Activated CD4-positive, alpha-beta T cell treated with anti-CD3 and anti-CD28 coated beads, Interleukin-2, amount 10 ng/mL, durations not matched to agents 7 days and 5 days (primary cell): ENCODE measurements at regions not wholly inside any gene's neighbourhood (a gene's known extent, or its start where the extent isn't known, plus 50 kb on each side); places are given as distances from the start of the nearest gene placed in this dataset.

ENCODE experiments used
- CTCF ChIA-PET: fragments of 350-600 bp; sonication (Branson Sonifier 250); formaldehyde crosslinking; loops from one replicate; lab custom pipeline; 2021; ENCODE audit warnings: antibody characterized with exemption; lab: Charles Lee
- POLR2A ChIA-PET: fragments of 350-600 bp; sonication (Branson Sonifier 250); formaldehyde crosslinking; loops from one replicate; lab custom pipeline; 2021; ENCODE audit warnings: antibody characterized with exemption; lab: Charles Lee
- DNase-seq: peaks from one replicate; pipeline ENCODE4 v3.0.0-alpha.2; 2020
- H3K27ac Mint-ChIP-seq: one replicate; pipeline ENCODE4 v1.8.0; 2021; ENCODE audit warnings: mild to moderate bottlenecking, moderate library complexity, mixed read lengths
- H3K27me3 Mint-ChIP-seq: one replicate; pipeline ENCODE4 v1.8.0; 2021; ENCODE audit warnings: mixed read lengths
- H3K36me3 Mint-ChIP-seq: one replicate; pipeline ENCODE4 v1.8.0; 2021; ENCODE audit warnings: low read depth, mixed read lengths
- H3K4me1 Mint-ChIP-seq: one replicate; pipeline ENCODE4 v1.8.0; 2021; ENCODE audit warnings: mixed read lengths
- H3K4me3 Mint-ChIP-seq: one replicate; pipeline ENCODE4 v1.8.0; 2021; ENCODE audit warnings: mild to moderate bottlenecking, moderate library complexity, mixed read lengths
- H3K9me3 Mint-ChIP-seq: one replicate; pipeline ENCODE4 v1.8.0; 2021; ENCODE audit warnings: mixed read lengths

- no peak for DNase-seq
- Mint-ChIP-seq H3K27ac (no peak overlapping the region), H3K36me3 (no peaks in the 10 kb centered on the region), H3K4me3 (no peak overlapping the region), H3K27me3 (no peaks in the 10 kb centered on the region), H3K4me1 (peaks cover 19% of the 10 kb centered on the region), H3K9me3 (peaks cover 3% of the 10 kb centered on the region)
- ChIA-PET POLR2A (no interaction called here), CTCF (no interaction called here)
These were observed 564.7 kb downstream of the TNS1 start for GRCh38 chr2:217438136-217438535.

DNA sequence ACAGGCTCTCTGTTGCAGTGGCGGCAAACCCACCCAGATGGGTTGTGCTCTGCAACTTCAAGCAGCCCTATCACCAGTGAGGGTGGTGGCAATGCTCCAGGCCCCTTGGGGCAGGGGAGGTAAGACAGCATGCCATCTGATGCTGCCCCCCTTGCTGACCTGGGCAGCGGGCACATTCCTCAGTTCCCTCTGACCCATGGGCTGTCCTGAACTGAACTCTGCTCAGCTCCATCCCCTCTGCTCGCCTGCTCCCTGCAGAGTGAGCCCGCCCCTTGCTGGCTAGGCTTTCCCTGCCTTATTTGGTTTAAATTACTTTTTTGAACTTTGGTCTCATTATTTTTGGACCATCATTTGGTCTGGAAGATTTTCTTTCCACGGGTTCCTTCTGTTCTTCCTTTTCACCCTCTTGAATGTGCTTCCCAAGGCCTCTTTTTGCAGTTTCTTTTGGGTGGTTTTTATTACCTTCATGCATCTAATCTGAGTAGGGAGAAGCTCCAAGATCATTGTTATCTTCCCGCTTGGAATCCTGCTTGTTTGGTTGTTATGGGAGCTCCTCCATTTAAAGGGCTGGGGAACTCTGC, 565.4 kb downstream of the TNS1 start:
- POLR2A ChIA-PET = no interaction called here

DNA sequence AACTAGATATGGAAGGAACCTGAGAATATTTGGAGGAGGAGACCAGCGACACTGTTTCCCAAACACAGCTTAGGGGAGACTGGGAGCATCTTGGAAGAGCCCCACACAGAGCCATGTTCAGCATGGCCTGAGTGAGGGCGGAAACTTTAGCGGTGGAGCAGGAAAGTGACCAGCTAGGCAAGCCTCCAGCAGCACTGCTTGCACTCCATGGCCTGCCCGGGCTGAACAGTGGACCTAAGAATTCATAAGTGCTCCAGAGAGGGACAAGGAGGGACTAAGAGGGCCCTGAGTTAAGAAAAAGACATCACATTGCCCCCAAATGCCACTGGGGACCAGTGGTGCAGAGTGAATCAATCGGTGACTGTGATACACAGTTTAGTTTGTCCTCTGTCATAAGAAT, 566.4 kb downstream of the TNS1 start:
- DNase-seq = no peak
- Mint-ChIP-seq H3K27ac (no peak overlapping the region), H3K27me3 (no peaks in the 10 kb centered on the region), H3K4me3 (no peak overlapping the region), H3K36me3 (no peaks in the 10 kb centered on the region), H3K9me3 (no peaks in the 10 kb centered on the region), H3K4me1 (peaks cover 22% of the 10 kb centered on the region)
- ChIA-PET POLR2A (interaction anchor here (0.5 kb wide), 1 partner anchor 30 kb away, joined by 11 read pairs; no protein-coding TSS in a partner anchor), CTCF (interaction anchor here (0.6 to 1.0 kb wide), 2 partner anchors 9 to 93 kb away, joined by 3 to 4 read pairs; no protein-coding TSS in a partner anchor)

More for the DNA sequence above, 565.4 kb downstream of the TNS1 start:
- Mint-ChIP-seq H3K27ac (no peak overlapping the region), H3K4me3 (no peak overlapping the region), H3K36me3 (no peaks in the 10 kb centered on the region), H3K4me1 (peaks cover 19% of the 10 kb centered on the region), H3K9me3 (no peaks in the 10 kb centered on the region), H3K27me3 (no peaks in the 10 kb centered on the region)
- CTCF ChIA-PET = interaction anchor here (1.0 kb wide), 1 partner anchor 8 kb away, joined by 3 read pairs; no protein-coding TSS in a partner anchor
- DNase-seq = no peak

- H3K9me3 Mint-ChIP-seq = no peaks in the 10 kb centered on the region
- peak; percentile 20 for DNase-seq
- POLR2A ChIA-PET = no interaction called here
- H3K36me3 Mint-ChIP-seq = no peaks in the 10 kb centered on the region
- H3K27me3 Mint-ChIP-seq = no peaks in the 10 kb centered on the region
- no peak overlapping the region for H3K27ac Mint-ChIP-seq
- peaks cover 14% of the 10 kb centered on the region for H3K4me1 Mint-ChIP-seq
- CTCF ChIA-PET = no interaction called here
- no peak overlapping the region for H3K4me3 Mint-ChIP-seq
These were observed 568.4 kb downstream of the TNS1 start for GRCh38 chr2:217434180-217434975.

DNA sequence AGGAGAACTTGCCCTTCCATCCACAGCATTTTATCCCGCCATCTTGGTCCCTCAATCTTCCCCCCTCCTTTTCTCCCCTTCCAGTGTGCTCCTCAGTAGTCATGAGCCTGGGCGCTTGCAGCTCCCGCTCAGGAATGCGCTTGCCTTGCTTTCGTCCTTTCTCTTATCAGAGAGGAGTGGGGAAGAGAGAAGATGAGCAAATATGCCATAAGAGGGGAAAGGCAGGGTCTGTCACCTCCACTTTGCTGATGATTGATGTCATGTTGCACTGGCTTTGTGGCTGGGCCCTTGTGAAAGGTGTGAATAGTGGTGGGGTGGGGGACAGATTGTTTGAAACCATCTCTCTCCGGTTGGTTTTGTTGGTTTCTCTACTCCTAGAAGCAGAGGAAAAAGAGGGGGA, 569.3 kb downstream of the TNS1 start:
- H3K27ac Mint-ChIP-seq = no peak overlapping the region
- H3K9me3 Mint-ChIP-seq = no peaks in the 10 kb centered on the region
- POLR2A ChIA-PET = no interaction called here
- DNase-seq = no peak
- H3K36me3 Mint-ChIP-seq = no peaks in the 10 kb centered on the region
- CTCF ChIA-PET = no interaction called here
- H3K4me1 Mint-ChIP-seq = peaks cover 14% of the 10 kb centered on the region
- no peaks in the 10 kb centered on the region for H3K27me3 Mint-ChIP-seq
- H3K4me3 Mint-ChIP-seq = no peak overlapping the region

DNA sequence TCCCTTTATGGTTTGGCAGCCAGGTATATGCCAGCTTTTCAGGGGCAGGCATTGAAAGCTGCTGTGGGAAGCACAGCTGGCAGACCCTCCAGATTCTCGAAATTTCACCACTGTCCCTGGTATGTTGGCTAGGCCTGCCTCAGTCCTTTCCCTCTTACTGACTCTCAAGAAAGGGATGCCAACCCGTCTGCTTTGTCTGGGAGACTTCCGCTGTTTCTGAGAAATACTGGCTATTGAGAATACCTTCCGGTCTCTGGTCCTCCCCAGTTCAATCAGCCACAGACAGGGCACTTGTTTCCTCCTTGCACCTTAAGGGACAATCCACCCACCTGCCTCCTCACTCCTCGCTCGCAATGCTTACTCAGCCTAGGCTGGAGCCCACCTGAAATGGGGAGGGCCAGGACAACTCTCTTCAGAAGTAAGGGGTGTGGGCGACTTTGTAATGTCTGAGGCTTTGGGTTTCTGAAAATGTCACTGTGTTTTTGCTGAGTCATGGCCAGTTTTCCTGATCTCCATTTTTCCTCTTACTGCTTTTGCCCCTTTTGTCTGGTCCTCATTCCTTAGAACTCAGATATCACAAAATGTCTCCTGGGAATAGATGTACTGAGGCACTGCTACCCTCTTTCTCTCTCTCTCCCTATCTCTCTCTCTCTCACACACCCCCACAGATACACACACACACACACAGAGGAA, 571.1 kb downstream of the TNS1 start:
- no peak overlapping the region for H3K4me3 Mint-ChIP-seq
- no peak overlapping the region for H3K27ac Mint-ChIP-seq
- H3K4me1 Mint-ChIP-seq = peaks cover 14% of the 10 kb centered on the region
- no peaks in the 10 kb centered on the region for H3K36me3 Mint-ChIP-seq
- H3K27me3 Mint-ChIP-seq = no peaks in the 10 kb centered on the region
- no peaks in the 10 kb centered on the region for H3K9me3 Mint-ChIP-seq
- DNase-seq = no peak
- ChIA-PET POLR2A (no interaction called here), CTCF (no interaction called here)

DNA sequence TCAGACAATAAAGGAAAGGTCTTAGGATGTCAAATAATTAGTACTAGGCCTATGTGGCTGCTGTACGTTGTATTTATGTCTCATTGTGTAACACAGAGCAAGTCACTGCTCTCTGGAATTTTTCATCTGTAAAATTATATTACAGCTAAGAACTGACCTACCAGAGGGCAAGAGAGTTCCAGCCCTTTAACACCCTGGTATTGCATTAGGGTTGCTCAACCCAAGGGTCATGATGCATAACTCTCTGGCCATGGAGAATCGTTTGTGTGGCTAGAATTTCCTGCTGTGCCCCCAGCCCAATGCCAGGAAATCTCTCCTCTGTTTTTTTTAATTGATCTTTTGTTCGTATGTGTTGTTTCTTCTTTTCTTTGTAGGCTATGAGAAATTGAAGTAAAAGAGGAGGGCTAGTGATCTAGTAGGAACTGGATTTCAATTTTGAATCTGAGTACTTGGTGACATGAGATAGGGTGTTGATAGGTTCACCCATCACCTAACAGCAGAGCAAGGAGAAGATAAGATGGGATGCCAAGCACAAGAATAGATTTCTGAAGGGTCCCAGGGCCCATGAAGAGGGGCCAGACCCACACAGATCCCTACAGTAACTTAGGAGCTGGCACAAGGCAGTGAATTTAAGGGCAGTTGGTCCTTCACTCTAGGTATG, 571.2 kb upstream of the TNP1 start:
- ChIA-PET POLR2A (no interaction called here), CTCF (no interaction called here)
- H3K27ac Mint-ChIP-seq = no peak overlapping the region

GRCh38 chr2:217429981-217430500, 570.2 kb upstream of the TNP1 start:
- H3K4me1 Mint-ChIP-seq = peaks cover 14% of the 10 kb centered on the region
- no peaks in the 10 kb centered on the region for H3K27me3 Mint-ChIP-seq
- H3K36me3 Mint-ChIP-seq = no peaks in the 10 kb centered on the region
- H3K4me3 Mint-ChIP-seq = no peak overlapping the region
- DNase-seq = no peak
- CTCF ChIA-PET = no interaction called here
- no peaks in the 10 kb centered on the region for H3K9me3 Mint-ChIP-seq
- no peak overlapping the region for H3K27ac Mint-ChIP-seq
- POLR2A ChIA-PET = no interaction called here

More for the DNA sequence above, 571.2 kb upstream of the TNP1 start:
- H3K27me3 Mint-ChIP-seq = no peaks in the 10 kb centered on the region
- no peaks in the 10 kb centered on the region for H3K9me3 Mint-ChIP-seq
- no peaks in the 10 kb centered on the region for H3K36me3 Mint-ChIP-seq
- no peak for DNase-seq
- no peak overlapping the region for H3K4me3 Mint-ChIP-seq
- peaks cover 14% of the 10 kb centered on the region for H3K4me1 Mint-ChIP-seq

DNA sequence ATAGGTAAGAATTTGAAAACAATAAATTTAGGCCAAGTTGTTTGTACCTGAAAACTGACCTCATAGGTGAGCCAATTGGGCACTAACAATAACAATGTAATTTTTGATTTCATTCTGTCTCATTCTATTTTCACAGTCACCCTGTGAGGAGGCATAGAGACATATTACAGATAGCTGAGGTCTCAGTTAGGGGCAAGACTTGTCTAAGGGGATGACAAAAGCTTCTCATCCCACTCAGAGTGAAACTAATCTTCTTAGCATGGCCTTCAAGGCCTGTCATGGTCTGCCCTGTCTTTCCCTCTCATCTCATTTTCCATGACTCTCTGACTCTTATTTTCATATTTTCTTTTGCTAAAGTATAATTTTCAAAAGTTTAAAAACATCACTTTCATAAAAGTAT, 562.0 kb upstream of the TNP1 start:
- Mint-ChIP-seq H3K4me1 (no peaks in the 10 kb centered on the region), H3K4me3 (no peak overlapping the region), H3K27me3 (no peaks in the 10 kb centered on the region), H3K27ac (no peak overlapping the region), H3K36me3 (peaks cover 2% of the 10 kb centered on the region), H3K9me3 (no peaks in the 10 kb centered on the region)
- CTCF ChIA-PET = no interaction called here
- POLR2A ChIA-PET = no interaction called here
- DNase-seq = no peak

GRCh38 chr2:217420854-217421253, 561.0 kb upstream of the TNP1 start:
- CTCF ChIA-PET = interaction anchor here (1.2 kb wide), 1 partner anchor 86 kb away, joined by 3 read pairs; no protein-coding TSS in a partner anchor

DNA sequence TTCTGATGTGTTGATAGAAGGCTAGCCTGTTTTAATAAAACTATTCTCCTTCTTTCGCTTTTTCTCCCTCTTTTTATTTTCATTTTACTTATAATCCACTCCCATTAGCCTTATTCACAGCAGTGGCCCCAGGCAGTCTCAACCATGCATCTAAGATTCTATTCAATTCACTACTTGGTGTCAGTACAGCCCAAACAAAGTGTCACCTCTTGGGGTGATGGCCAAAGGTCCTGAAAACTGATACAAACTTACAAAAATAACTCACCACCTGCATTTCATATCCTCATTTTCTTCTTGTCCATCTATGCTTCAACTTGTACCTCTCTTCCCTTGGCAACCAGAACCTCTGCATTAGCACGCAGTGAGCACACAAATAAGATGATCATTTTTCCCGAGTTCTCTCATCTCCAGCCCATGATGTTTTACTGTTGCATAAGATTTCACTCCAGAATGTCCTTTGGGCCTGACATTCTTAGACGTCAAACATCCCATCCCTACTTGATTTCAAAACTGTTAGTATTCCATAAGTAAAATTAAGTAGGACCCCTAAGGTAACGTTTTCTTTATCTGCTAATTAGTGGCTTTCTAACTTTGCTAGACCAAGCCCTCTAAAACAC, 559.3 kb upstream of the TNP1 start:
- Mint-ChIP-seq H3K27ac (no peak overlapping the region), H3K4me3 (no peak overlapping the region), H3K9me3 (no peaks in the 10 kb centered on the region), H3K36me3 (no peaks in the 10 kb centered on the region), H3K27me3 (no peaks in the 10 kb centered on the region), H3K4me1 (no peaks in the 10 kb centered on the region)
- ChIA-PET POLR2A (no interaction called here), CTCF (no interaction called here)
- no peak for DNase-seq

More at GRCh38 chr2:217420854-217421253, 561.0 kb upstream of the TNP1 start:
- peaks cover 2% of the 10 kb centered on the region for H3K36me3 Mint-ChIP-seq
- no peak overlapping the region for H3K27ac Mint-ChIP-seq
- no peak for DNase-seq
- H3K27me3 Mint-ChIP-seq = no peaks in the 10 kb centered on the region
- H3K4me1 Mint-ChIP-seq = no peaks in the 10 kb centered on the region
- no peak overlapping the region for H3K4me3 Mint-ChIP-seq
- H3K9me3 Mint-ChIP-seq = no peaks in the 10 kb centered on the region
- POLR2A ChIA-PET = no interaction called here

- Mint-ChIP-seq H3K4me3 (no peak overlapping the region), H3K27ac (no peak overlapping the region), H3K27me3 (no peaks in the 10 kb centered on the region), H3K36me3 (no peaks in the 10 kb centered on the region), H3K9me3 (no peaks in the 10 kb centered on the region), H3K4me1 (no peaks in the 10 kb centered on the region)
- no peak for DNase-seq
- POLR2A ChIA-PET = no interaction called here
- CTCF ChIA-PET = no interaction called here
These were observed 558.7 kb upstream of the TNP1 start for GRCh38 chr2:217418544-217418943.
